ENCODE measurements at regions not wholly inside any gene's neighbourhood (a gene's known extent, or its start where the extent isn't known, plus 50 kb on each side); places are given as distances from the start of the nearest gene placed in this dataset.
"Not testable (repeated sequence)": the region's sequence is repeated elsewhere in the genome, so short reads cannot be mapped to it uniquely, and the experiment has no call there.

GRCh38 chr20:47867831-47868230, 82.5 kb upstream of the SULF2 start:
- DNase-seq, result no peak

- DNase-seq, result no peak
Measured at GRCh38 chr20:47866480-47866879, 81.2 kb upstream of the SULF2 start.

GRCh38 chr20:47865912-47866311, 80.6 kb upstream of the SULF2 start:
- DNase-seq, result no peak

- DNase-seq, result no peak
Measured at GRCh38 chr20:47865451-47865850, 80.2 kb upstream of the SULF2 start.

- DNase-seq, result no peak
Measured at GRCh38 chr20:47863981-47864380, 78.7 kb upstream of the SULF2 start.

- no peak for DNase-seq
Measured at GRCh38 chr20:47863315-47863965, 78.2 kb upstream of the SULF2 start.

GRCh38 chr20:47862574-47863240, 77.4 kb upstream of the SULF2 start:
- no peak for DNase-seq

- DNase-seq, result no peak
Measured at GRCh38 chr20:47861116-47861515, 75.8 kb upstream of the SULF2 start.

GRCh38 chr20:47860049-47860830, 75.0 kb upstream of the SULF2 start:
- DNase-seq, result no peak

GRCh38 chr20:47859278-47859677, 74.0 kb upstream of the SULF2 start:
- no peak for DNase-seq

GRCh38 chr20:47857569-47858464, 72.5 kb upstream of the SULF2 start:
- no peak for DNase-seq

- no peak for DNase-seq
Measured at GRCh38 chr20:47857187-47857568, 71.9 kb upstream of the SULF2 start.

GRCh38 chr20:47855799-47856198, 70.5 kb upstream of the SULF2 start:
- no peak for DNase-seq

- no peak for DNase-seq
Measured at GRCh38 chr20:47854687-47855212, 69.5 kb upstream of the SULF2 start.

- no peak for DNase-seq
Measured at GRCh38 chr20:47851774-47852173, 66.5 kb upstream of the SULF2 start.

- DNase-seq, result no peak
Measured at GRCh38 chr20:47850146-47850545, 64.9 kb upstream of the SULF2 start.

GRCh38 chr20:47849596-47849995, 64.3 kb upstream of the SULF2 start:
- no peak for DNase-seq

- DNase-seq, result no peak
Measured at GRCh38 chr20:47849006-47849405, 63.7 kb upstream of the SULF2 start.

GRCh38 chr20:47848534-47848933, 63.3 kb upstream of the SULF2 start:
- DNase-seq, result not testable (repeated sequence)

GRCh38 chr20:47847884-47848485, 62.7 kb upstream of the SULF2 start:
- no peak for DNase-seq

GRCh38 chr20:47847220-47847619, 61.9 kb upstream of the SULF2 start:
- not testable (repeated sequence) for DNase-seq

GRCh38 chr20:47846651-47847050, 61.4 kb upstream of the SULF2 start:
- not testable (repeated sequence) for DNase-seq
